IMR-90 (cell line): ENCODE measurements at regions not wholly inside any gene's neighbourhood (a gene's known extent, or its start where the extent isn't known, plus 50 kb on each side); places are given as distances from the start of the nearest gene placed in this dataset.

Experiments
- ATAC-seq: fragments of 200-7000 bp; cut with Tn5 transposase; 2 replicates; pipeline ENCODE4 v1.9.1; 2020; ENCODE audit warnings: low read depth, mild to moderate bottlenecking, moderate library complexity
- BruUV-seq: library from RNA; stranded (reverse); fragments of 400-500 nt; replicated peaks from 2 replicates; lab custom pipeline; 2021; lab: Mats Ljungman, UMichigan
- CTCF ChIA-PET: fragments of 300-600 bp; formaldehyde crosslinking; extraction: SDS; loops from one replicate; lab custom pipeline; 2021; ENCODE audit warnings: antibody characterized with exemption; lab: Yijun Ruan, JAX
- POLR2A ChIA-PET: fragments of 300-600 bp; sonication (Branson Sonifier 250); formaldehyde crosslinking; loops from one replicate; lab custom pipeline; 2022; ENCODE audit warnings: antibody characterized with exemption; ENCODE audit not compliant: unreplicated experiment; lab: Charles Lee
- DNase-seq: peaks from one replicate; pipeline ENCODE4 v3.0.0; 2013
- H2AFZ ChIP-seq: replicated peaks from 2 replicates; pipeline ENCODE3; 2013; ENCODE audit warnings: low read length, mild to moderate bottlenecking; ENCODE audit not compliant: poor library complexity
- H2AK5ac ChIP-seq: 2 replicates; pipeline ENCODE4 v1.6.1; 2013; ENCODE audit warnings: low read depth, low read length, inconsistent platforms
- H2AK9ac ChIP-seq: replicated peaks from 2 replicates; pipeline ENCODE3; 2013; ENCODE audit warnings: mild to moderate bottlenecking, low read depth, low read length, moderate library complexity; ENCODE audit not compliant: poor library complexity
- H2BK120ac ChIP-seq: 2 replicates; pipeline ENCODE4 v1.6.1; 2013; ENCODE audit warnings: low read depth, low read length, inconsistent platforms
- H2BK15ac ChIP-seq: 3 replicates; pipeline ENCODE4 v1.6.1; 2013; ENCODE audit warnings: low read depth, low read length, inconsistent platforms
- H2BK20ac ChIP-seq: 2 replicates; pipeline ENCODE4 v1.6.1; 2013; ENCODE audit warnings: low read depth, mild to moderate bottlenecking, inconsistent platforms, low read length, moderate library complexity
- H2BK5ac ChIP-seq: 2 replicates; pipeline ENCODE4 v1.6.1; 2013; ENCODE audit warnings: mild to moderate bottlenecking, low read depth, low read length, inconsistent platforms; ENCODE audit not compliant: poor library complexity, severe bottlenecking
- H3K14ac ChIP-seq: replicated peaks from 2 replicates; pipeline ENCODE4 v1.6.1; 2013; ENCODE audit warnings: low read depth, low read length, inconsistent platforms
- H3K18ac ChIP-seq: 2 replicates; pipeline ENCODE4 v1.6.1; 2013; ENCODE audit warnings: low read depth, low read length, control low read depth
- H3K23ac ChIP-seq: 2 replicates; pipeline ENCODE4 v1.6.1; 2013; ENCODE audit warnings: low read depth, low read length, inconsistent platforms
- H3K27ac ChIP-seq: 2 replicates; pipeline ENCODE4 v1.5.1; 2013; ENCODE audit warnings: mild to moderate bottlenecking, control low read depth, low read length; ENCODE audit not compliant: insufficient read depth
- H3K27me3 ChIP-seq: 2 replicates; pipeline ENCODE4 v1.6.1; 2013; ENCODE audit warnings: low read length; ENCODE audit not compliant: control insufficient read depth, insufficient read depth
- H3K36me3 ChIP-seq: 2 replicates; pipeline ENCODE4 v1.6.1; 2013; ENCODE audit warnings: low read length, mixed read lengths; ENCODE audit not compliant: control insufficient read depth, insufficient read depth
- H3K4ac ChIP-seq: 2 replicates; pipeline ENCODE4 v1.6.1; 2013; ENCODE audit warnings: low read depth, low read length, inconsistent platforms
- H3K4me1 ChIP-seq: 2 replicates; pipeline ENCODE4 v1.6.1; 2013; ENCODE audit warnings: low read length, mixed read lengths; ENCODE audit not compliant: control insufficient read depth, insufficient read depth
- H3K4me2 ChIP-seq: 2 replicates; pipeline ENCODE4 v1.6.1; 2013; ENCODE audit warnings: low read depth, mild to moderate bottlenecking, control low read depth, low read length, moderate library complexity
- H3K4me3 ChIP-seq: 2 replicates; pipeline ENCODE4 v1.5.1; 2013; ENCODE audit warnings: low read depth, mild to moderate bottlenecking, control low read depth, low read length, moderate library complexity; ENCODE audit not compliant: insufficient read depth
- H3K56ac ChIP-seq: 2 replicates; pipeline ENCODE4 v1.6.1; 2013; ENCODE audit warnings: low read length, inconsistent platforms; ENCODE audit not compliant: insufficient read depth; ENCODE audit errors: extremely low read depth
- H3K79me1 ChIP-seq, 2 experiments: 2 replicates each; pipeline ENCODE4 v1.6.1; 2013; ENCODE audit warnings: low read length in 2 of 2, inconsistent platforms in 1 of 2, low read depth in 1 of 2
- H3K9ac ChIP-seq: 2 replicates; pipeline ENCODE4 v1.6.1; 2013; ENCODE audit warnings: low read depth, low read length, control low read depth
- H3K9me1 ChIP-seq: 2 replicates; pipeline ENCODE4 v1.6.1; 2013; ENCODE audit warnings: low read length, inconsistent platforms; ENCODE audit not compliant: insufficient read depth
- H3K9me3 ChIP-seq: 2 replicates; pipeline ENCODE4 v1.6.1; 2013; ENCODE audit warnings: low read length; ENCODE audit not compliant: control insufficient read depth, insufficient read depth
- H4K20me1 ChIP-seq: 2 replicates; pipeline ENCODE4 v1.6.1; 2013; ENCODE audit warnings: low read length, inconsistent platforms; ENCODE audit not compliant: insufficient read depth
- H4K5ac ChIP-seq: 2 replicates; pipeline ENCODE4 v1.6.1; 2013; ENCODE audit warnings: mild to moderate bottlenecking, low read depth, low read length, control low read depth
- H4K8ac ChIP-seq, 2 experiments: 2 replicates each; pipeline ENCODE4 v1.6.1; 2013; ENCODE audit warnings: low read depth in 2 of 2, low read length in 2 of 2, control low read depth in 1 of 2, inconsistent platforms in 1 of 2
- H4K91ac ChIP-seq: 2 replicates; pipeline ENCODE4 v1.6.1; 2013; ENCODE audit warnings: low read depth, low read length, inconsistent platforms; ENCODE audit not compliant: insufficient read depth
- BHLHE40 ChIP-seq: fragments of 150-350 bp; IDR thresholded peaks from 2 replicates; pipeline ENCODE4 v1.6.1; 2016; ENCODE audit warnings: mild to moderate bottlenecking, low read depth, low read length
- CEBPB ChIP-seq: IDR thresholded peaks from 2 replicates; pipeline ENCODE4 v1.6.1; 2012; ENCODE audit warnings: low read depth, low read length, improper control_type of control experiment
- CTCF ChIP-seq: conservative IDR thresholded peaks from 2 replicates; pipeline ENCODE4 v1.5.1; 2012; ENCODE audit warnings: mild to moderate bottlenecking, low read depth, low read length, improper control_type of control experiment
- FOS ChIP-seq: fragments of 150-350 bp; IDR thresholded peaks from 2 replicates; pipeline ENCODE4 v1.6.1; 2016; ENCODE audit warnings: low read depth, low read length
- MAFK ChIP-seq: IDR thresholded peaks from 2 replicates; pipeline ENCODE4 v1.6.1; 2012; ENCODE audit warnings: low read depth, low read length, improper control_type of control experiment
- MAZ ChIP-seq: IDR thresholded peaks from 2 replicates; pipeline ENCODE4 v1.6.1; 2012; ENCODE audit warnings: low read depth, mild to moderate bottlenecking, low read length, improper control_type of control experiment, moderate library complexity, borderline replicate concordance
- MXI1 ChIP-seq: IDR thresholded peaks from 2 replicates; pipeline ENCODE4 v1.6.1; 2012; ENCODE audit warnings: low read depth, mild to moderate bottlenecking, low read length, moderate library complexity, borderline replicate concordance
- NFE2L2 ChIP-seq: fragments of 150-350 bp; IDR thresholded peaks from 2 replicates; pipeline ENCODE4 v1.6.1; 2016; ENCODE audit warnings: low read depth, mild to moderate bottlenecking, low read length
- POLR2A ChIP-seq: IDR thresholded peaks from 2 replicates; pipeline ENCODE4 v1.6.1; 2012; ENCODE audit warnings: mild to moderate bottlenecking, low read depth, low read length
- RAD21 ChIP-seq: IDR thresholded peaks from 2 replicates; pipeline ENCODE4 v1.6.1; 2012; ENCODE audit warnings: low read length, improper control_type of control experiment
- RCOR1 ChIP-seq: IDR thresholded peaks from 2 replicates; pipeline ENCODE4 v1.6.1; 2012; ENCODE audit warnings: mild to moderate bottlenecking, low read length, improper control_type of control experiment; ENCODE audit not compliant: insufficient replicate concordance
- RFX5 ChIP-seq: IDR thresholded peaks from 2 replicates; pipeline ENCODE4 v1.8.0; 2012; ENCODE audit warnings: low read depth, mild to moderate bottlenecking, low read length, moderate library complexity
- SMC3 ChIP-seq: fragments of 150-350 bp; IDR thresholded peaks from 2 replicates; pipeline ENCODE4 v1.6.1; 2016; ENCODE audit warnings: low read depth, mild to moderate bottlenecking, antibody characterized with exemption, low read length, moderate library complexity
- USF2 ChIP-seq: fragments of 150-350 bp; IDR thresholded peaks from 2 replicates; pipeline ENCODE4 v1.6.1; 2017; ENCODE audit warnings: mild to moderate bottlenecking, antibody characterized with exemption, low read length, low read depth
- dilution Hi-C: fragments of 300-500 bp; cut with HindIII; formaldehyde crosslinking; loops from one replicate; pipeline ENCODE4 v1.14.3; 2018; ENCODE audit warnings: low sequenced_read_pairs; ENCODE audit not compliant: unreplicated experiment
- in situ Hi-C: fragments of 300-500 bp; cut with MboI; formaldehyde crosslinking; loops from 3 replicates; pipeline ENCODE4 v1.14.3; 2019; ENCODE audit warnings: low sequenced_read_pairs, inconsistent platforms, mixed read lengths
- intact Hi-C: fragments of 100-400 bp; cut with micrococcal nuclease; formaldehyde crosslinking; loops from 2 replicates; pipeline ENCODE4 v1.10.0; 2022

DNA sequence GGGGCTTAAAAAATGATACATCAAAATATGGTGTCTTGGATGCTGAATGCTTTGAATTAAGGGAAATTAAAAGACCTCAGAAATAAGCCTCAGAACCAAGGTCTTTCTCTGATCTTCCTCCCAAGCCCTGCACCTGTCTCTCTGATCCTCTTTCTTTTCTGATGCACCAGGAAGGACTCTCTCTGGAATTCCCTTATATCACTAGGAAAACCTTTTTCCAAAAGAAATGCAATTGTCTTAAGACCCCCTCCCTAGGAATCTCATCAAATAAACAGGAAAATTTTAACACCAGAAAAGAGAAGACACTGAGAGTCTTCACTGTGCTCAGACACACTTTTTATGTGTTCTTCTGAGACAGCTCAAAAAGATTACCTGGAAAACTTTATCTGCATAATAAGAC is 159.5 kb upstream of the PTBP2 start:
- Histone ChIP-seq H3K27me3 (no peaks in the 10 kb centered on the region), H3K4me3 (no peak overlapping the region), H3K79me1 (no peaks in the 10 kb centered on the region), H2BK120ac (no peak overlapping the region), H3K14ac (no peak overlapping the region), H2AFZ (no peak overlapping the region), H3K9ac (no peak overlapping the region), H3K4me1 (peaks cover 3% of the 10 kb centered on the region; the same call in 1 of the 2 replicates), H3K23ac (no peak overlapping the region), H3K9me1 (no peaks in the 10 kb centered on the region), H2BK5ac (no peak overlapping the region), H4K5ac (no peak overlapping the region), H2BK20ac (no peak overlapping the region), H3K18ac (no peak overlapping the region), H3K27ac (no peak overlapping the region), H4K91ac (no peak overlapping the region), H3K56ac (no peak overlapping the region), H4K8ac (no peak overlapping the region), H2AK5ac (no peak overlapping the region), H3K36me3 (no peaks in the 10 kb centered on the region), H3K9me3 (no peaks in the 10 kb centered on the region; the same call in 1 of the 2 replicates), H4K20me1 (no peaks in the 10 kb centered on the region), H3K4ac (no peak overlapping the region), H3K4me2 (no peak overlapping the region), H2AK9ac (no peak overlapping the region), H2BK15ac (no peak overlapping the region)
- in situ Hi-C loops (no loop called here), dilution Hi-C loops (no loop called here), intact Hi-C loops (loop anchor here (10.0 kb wide), 1 partner anchor 163 kb away; the partner anchor contains the start of gene PTBP2)
- ChIA-PET CTCF (no interaction called here), POLR2A (no interaction called here)
- no TSS peak for BruUV-seq
- TF ChIP-seq FOS (no peak), SMC3 (no peak), USF2 (no peak), BHLHE40 (no peak), NFE2L2 (no peak), MXI1 (no peak), RCOR1 (no peak), MAZ (no peak), CTCF (no peak), MAFK (no peak), POLR2A (no peak), RFX5 (no peak), CEBPB (no peak), RAD21 (no peak)
- no peak for DNase-seq
- ATAC-seq = no peak
